WTC11 (cell line): ENCODE measurements at regions not wholly inside any gene's neighbourhood (a gene's known extent, or its start where the extent isn't known, plus 50 kb on each side); places are given as distances from the start of the nearest gene placed in this dataset.

Experiments used
- ATAC-seq: fragments of 200-7000 bp; cut with Tn5 transposase; 2 replicates; pipeline ENCODE4 v1.10.0; 2021; ENCODE audit warnings: mild to moderate bottlenecking, moderate library complexity
- CTCF ChIA-PET: fragments of 300-600 bp; sonication (Branson Sonifier 250); formaldehyde crosslinking; loops from one replicate; lab custom pipeline; 2021; ENCODE audit warnings: antibody characterized with exemption; lab: Charles Lee
- POLR2A ChIA-PET: fragments of 350-600 bp; sonication (Branson Sonifier 250); formaldehyde crosslinking; loops from one replicate; lab custom pipeline; 2021; ENCODE audit warnings: antibody characterized with exemption; lab: Charles Lee
- DNase-seq: peaks from one replicate; pipeline ENCODE4 v3.0.0; 2021; ENCODE audit warnings: low spot score
- H3K27ac Mint-ChIP-seq: 2 replicates; pipeline ENCODE4 v1.8.0; 2021; ENCODE audit warnings: mixed read lengths
- H3K27me3 Mint-ChIP-seq: 2 replicates; pipeline ENCODE4 v1.8.0; 2021; ENCODE audit warnings: low read depth, mild to moderate bottlenecking, moderate library complexity, mixed read lengths
- H3K36me3 Mint-ChIP-seq: 2 replicates; pipeline ENCODE4 v1.8.0; 2021; ENCODE audit warnings: mixed read lengths
- H3K4me1 Mint-ChIP-seq: 2 replicates; pipeline ENCODE4 v1.8.0; 2022; ENCODE audit warnings: mixed read lengths
- H3K4me3 Mint-ChIP-seq: 2 replicates; pipeline ENCODE4 v1.8.0; 2021; ENCODE audit warnings: mild to moderate bottlenecking, moderate library complexity, mixed read lengths
- H3K9me3 Mint-ChIP-seq: 2 replicates; pipeline ENCODE4 v1.8.0; 2021; ENCODE audit warnings: mixed read lengths
- CREB1 ChIP-seq: sonication (generic); formaldehyde crosslinking; IDR thresholded peaks from 2 replicates; pipeline ENCODE4 v1.8.0; 2023; ENCODE audit warnings: mild to moderate bottlenecking, missing genetic modification reagents
- EMX1 ChIP-seq: fragments of 250-450 bp; sonication (Bioruptor Pico); IDR thresholded peaks from 2 replicates; pipeline ENCODE4 v1.8.0; 2021; ENCODE audit warnings: mild to moderate bottlenecking
- FOXP1 ChIP-seq: sonication (generic); formaldehyde crosslinking; IDR thresholded peaks from 2 replicates; pipeline ENCODE4 v1.8.0; 2022; ENCODE audit warnings: missing genetic modification reagents, mild to moderate bottlenecking, moderate library complexity, borderline replicate concordance
- GABPB1 ChIP-seq: sonication (generic); formaldehyde crosslinking; IDR thresholded peaks from 2 replicates; pipeline ENCODE4 v1.8.1; 2023; ENCODE audit warnings: mild to moderate bottlenecking, missing genetic modification reagents
- GTF2I ChIP-seq: fragments of 250-450 bp; sonication (Bioruptor Pico); conservative IDR thresholded peaks from 2 replicates; pipeline ENCODE4 v1.4.0; 2021; ENCODE audit warnings: mild to moderate bottlenecking
- RORB ChIP-seq: fragments of 250-450 bp; sonication (Bioruptor Pico); IDR thresholded peaks from 2 replicates; pipeline ENCODE4 v1.9.0; 2021; ENCODE audit warnings: mild to moderate bottlenecking
- TEAD1 ChIP-seq: sonication (generic); formaldehyde crosslinking; IDR thresholded peaks from 2 replicates; pipeline ENCODE4 v1.8.0; 2022; ENCODE audit warnings: mild to moderate bottlenecking, missing genetic modification reagents
- ZNF121 ChIP-seq: sonication (generic); formaldehyde crosslinking; IDR thresholded peaks from 2 replicates; pipeline ENCODE4 v1.8.0; 2023; ENCODE audit warnings: missing genetic modification reagents
- ZNF138 ChIP-seq: sonication (generic); formaldehyde crosslinking; conservative IDR thresholded peaks from 2 replicates; pipeline ENCODE4 v1.8.1; 2022; ENCODE audit warnings: mild to moderate bottlenecking, moderate library complexity, missing genetic modification reagents
- ZNF219 ChIP-seq: sonication (generic); formaldehyde crosslinking; IDR thresholded peaks from 2 replicates; pipeline ENCODE4 v1.8.0; 2023; ENCODE audit warnings: missing genetic modification reagents, mild to moderate bottlenecking, borderline replicate concordance
- ZNF396 ChIP-seq: fragments of 250-450 bp; sonication (Bioruptor Pico); IDR thresholded peaks from 2 replicates; pipeline ENCODE4 v1.8.0; 2021; ENCODE audit warnings: mild to moderate bottlenecking, moderate library complexity, borderline replicate concordance
- ZNF416 ChIP-seq: fragments of 250-450 bp; sonication (Bioruptor Pico); IDR thresholded peaks from 2 replicates; pipeline ENCODE4 v1.9.0; 2021; ENCODE audit warnings: mild to moderate bottlenecking, inconsistent platforms
- TF ChIP-seq, protein P1 (sequence below): sonication (generic); formaldehyde crosslinking; IDR thresholded peaks from 2 replicates; pipeline ENCODE4 v1.8.1; 2023; ENCODE audit warnings: mild to moderate bottlenecking, missing genetic modification reagents, borderline replicate concordance
- TF ChIP-seq, protein P2 (sequence below): sonication (generic); formaldehyde crosslinking; IDR thresholded peaks from 2 replicates; pipeline ENCODE4 v1.8.1; 2023; ENCODE audit warnings: mild to moderate bottlenecking, missing genetic modification reagents
- TF ChIP-seq, protein P3 (sequence below): sonication (generic); formaldehyde crosslinking; IDR thresholded peaks from 2 replicates; pipeline ENCODE4 v1.8.1; 2022; ENCODE audit warnings: missing genetic modification reagents, borderline replicate concordance
- TF ChIP-seq, protein P4 (sequence below): fragments of 250-450 bp; sonication (Bioruptor Pico); IDR thresholded peaks from 2 replicates; pipeline ENCODE4 v1.8.0; 2021; ENCODE audit warnings: mild to moderate bottlenecking
- TF ChIP-seq, protein P5 (sequence below): fragments of 250-450 bp; sonication (Bioruptor Pico); IDR thresholded peaks from 2 replicates; pipeline ENCODE4 v1.9.0; 2021; ENCODE audit warnings: mild to moderate bottlenecking, borderline replicate concordance
- TF ChIP-seq, protein P6 (sequence below): sonication (generic); formaldehyde crosslinking; IDR thresholded peaks from 2 replicates; pipeline ENCODE4 v1.8.0; 2022; ENCODE audit warnings: mild to moderate bottlenecking, missing genetic modification reagents

DNA sequence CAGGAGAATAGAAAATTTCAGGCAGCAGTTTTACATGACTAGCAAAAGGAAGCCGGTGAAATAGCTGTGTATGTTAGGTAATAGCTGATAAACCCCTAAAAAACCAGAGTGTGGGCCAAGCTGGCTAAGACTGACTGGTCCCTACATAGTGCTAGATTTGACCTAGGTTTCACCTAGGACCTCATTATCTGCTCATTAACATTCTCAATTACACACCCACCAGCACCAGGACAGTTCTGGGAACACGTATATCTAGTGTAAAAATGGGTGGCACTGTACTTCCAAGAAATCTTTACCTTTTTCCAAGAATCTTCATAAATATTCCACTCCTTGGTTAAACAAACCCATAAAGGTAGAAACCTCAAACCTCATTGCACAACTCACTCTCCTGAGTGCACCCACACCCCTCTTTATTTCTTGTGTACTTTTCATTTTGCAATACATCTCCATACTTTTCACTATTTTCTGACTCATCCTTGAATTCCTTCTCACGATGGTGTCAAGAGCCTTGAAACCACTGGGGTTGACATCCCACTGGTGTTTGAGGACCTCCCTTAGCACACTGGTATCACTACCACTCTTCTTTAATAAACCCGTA lies 262.7 kb upstream of the KCNJ16 start:
- Mint-ChIP-seq H3K4me3 (no peak overlapping the region), H3K9me3 (no peaks in the 10 kb centered on the region), H3K27me3 (no peaks in the 10 kb centered on the region), H3K27ac (no peak overlapping the region), H3K36me3 (no peaks in the 10 kb centered on the region), H3K4me1 (no peaks in the 10 kb centered on the region)
- no peak for DNase-seq
- POLR2A ChIA-PET, result no interaction called here
- no peak for ATAC-seq
- CTCF ChIA-PET, result no interaction called here
- TF ChIP-seq, protein P1, sequence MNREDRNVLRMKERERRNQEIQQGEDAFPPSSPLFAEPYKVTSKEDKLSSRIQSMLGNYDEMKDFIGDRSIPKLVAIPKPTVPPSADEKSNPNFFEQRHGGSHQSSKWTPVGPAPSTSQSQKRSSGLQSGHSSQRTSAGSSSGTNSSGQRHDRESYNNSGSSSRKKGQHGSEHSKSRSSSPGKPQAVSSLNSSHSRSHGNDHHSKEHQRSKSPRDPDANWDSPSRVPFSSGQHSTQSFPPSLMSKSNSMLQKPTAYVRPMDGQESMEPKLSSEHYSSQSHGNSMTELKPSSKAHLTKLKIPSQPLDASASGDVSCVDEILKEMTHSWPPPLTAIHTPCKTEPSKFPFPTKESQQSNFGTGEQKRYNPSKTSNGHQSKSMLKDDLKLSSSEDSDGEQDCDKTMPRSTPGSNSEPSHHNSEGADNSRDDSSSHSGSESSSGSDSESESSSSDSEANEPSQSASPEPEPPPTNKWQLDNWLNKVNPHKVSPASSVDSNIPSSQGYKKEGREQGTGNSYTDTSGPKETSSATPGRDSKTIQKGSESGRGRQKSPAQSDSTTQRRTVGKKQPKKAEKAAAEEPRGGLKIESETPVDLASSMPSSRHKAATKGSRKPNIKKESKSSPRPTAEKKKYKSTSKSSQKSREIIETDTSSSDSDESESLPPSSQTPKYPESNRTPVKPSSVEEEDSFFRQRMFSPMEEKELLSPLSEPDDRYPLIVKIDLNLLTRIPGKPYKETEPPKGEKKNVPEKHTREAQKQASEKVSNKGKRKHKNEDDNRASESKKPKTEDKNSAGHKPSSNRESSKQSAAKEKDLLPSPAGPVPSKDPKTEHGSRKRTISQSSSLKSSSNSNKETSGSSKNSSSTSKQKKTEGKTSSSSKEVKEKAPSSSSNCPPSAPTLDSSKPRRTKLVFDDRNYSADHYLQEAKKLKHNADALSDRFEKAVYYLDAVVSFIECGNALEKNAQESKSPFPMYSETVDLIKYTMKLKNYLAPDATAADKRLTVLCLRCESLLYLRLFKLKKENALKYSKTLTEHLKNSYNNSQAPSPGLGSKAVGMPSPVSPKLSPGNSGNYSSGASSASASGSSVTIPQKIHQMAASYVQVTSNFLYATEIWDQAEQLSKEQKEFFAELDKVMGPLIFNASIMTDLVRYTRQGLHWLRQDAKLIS (CRISPR knock-in tag), result no peak
- TF ChIP-seq GTF2I (no peak), ZNF219 (CRISPR knock-in tag) (no peak), TEAD1 (no peak), ZNF121 (CRISPR knock-in tag) (no peak), FOXP1 (CRISPR knock-in tag) (no peak), CREB1 (no peak), ZNF416 (no peak), EMX1 (no peak), GABPB1 (CRISPR knock-in tag) (no peak), ZNF138 (CRISPR knock-in tag) (no peak), ZNF396 (CRISPR knock-in tag) (no peak), RORB (CRISPR knock-in tag) (no peak)
- TF ChIP-seq, protein P2, sequence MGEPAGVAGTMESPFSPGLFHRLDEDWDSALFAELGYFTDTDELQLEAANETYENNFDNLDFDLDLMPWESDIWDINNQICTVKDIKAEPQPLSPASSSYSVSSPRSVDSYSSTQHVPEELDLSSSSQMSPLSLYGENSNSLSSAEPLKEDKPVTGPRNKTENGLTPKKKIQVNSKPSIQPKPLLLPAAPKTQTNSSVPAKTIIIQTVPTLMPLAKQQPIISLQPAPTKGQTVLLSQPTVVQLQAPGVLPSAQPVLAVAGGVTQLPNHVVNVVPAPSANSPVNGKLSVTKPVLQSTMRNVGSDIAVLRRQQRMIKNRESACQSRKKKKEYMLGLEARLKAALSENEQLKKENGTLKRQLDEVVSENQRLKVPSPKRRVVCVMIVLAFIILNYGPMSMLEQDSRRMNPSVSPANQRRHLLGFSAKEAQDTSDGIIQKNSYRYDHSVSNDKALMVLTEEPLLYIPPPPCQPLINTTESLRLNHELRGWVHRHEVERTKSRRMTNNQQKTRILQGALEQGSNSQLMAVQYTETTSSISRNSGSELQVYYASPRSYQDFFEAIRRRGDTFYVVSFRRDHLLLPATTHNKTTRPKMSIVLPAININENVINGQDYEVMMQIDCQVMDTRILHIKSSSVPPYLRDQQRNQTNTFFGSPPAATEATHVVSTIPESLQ, result no peak
- TF ChIP-seq, protein P3, sequence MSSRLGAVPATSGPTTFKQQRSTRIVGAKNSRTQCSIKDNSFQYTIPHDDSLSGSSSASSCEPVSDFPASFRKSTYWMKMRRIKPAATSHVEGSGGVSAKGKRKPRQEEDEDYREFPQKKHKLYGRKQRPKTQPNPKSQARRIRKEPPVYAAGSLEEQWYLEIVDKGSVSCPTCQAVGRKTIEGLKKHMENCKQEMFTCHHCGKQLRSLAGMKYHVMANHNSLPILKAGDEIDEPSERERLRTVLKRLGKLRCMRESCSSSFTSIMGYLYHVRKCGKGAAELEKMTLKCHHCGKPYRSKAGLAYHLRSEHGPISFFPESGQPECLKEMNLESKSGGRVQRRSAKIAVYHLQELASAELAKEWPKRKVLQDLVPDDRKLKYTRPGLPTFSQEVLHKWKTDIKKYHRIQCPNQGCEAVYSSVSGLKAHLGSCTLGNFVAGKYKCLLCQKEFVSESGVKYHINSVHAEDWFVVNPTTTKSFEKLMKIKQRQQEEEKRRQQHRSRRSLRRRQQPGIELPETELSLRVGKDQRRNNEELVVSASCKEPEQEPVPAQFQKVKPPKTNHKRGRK (CRISPR knock-in tag), result no peak
- TF ChIP-seq, protein P4, sequence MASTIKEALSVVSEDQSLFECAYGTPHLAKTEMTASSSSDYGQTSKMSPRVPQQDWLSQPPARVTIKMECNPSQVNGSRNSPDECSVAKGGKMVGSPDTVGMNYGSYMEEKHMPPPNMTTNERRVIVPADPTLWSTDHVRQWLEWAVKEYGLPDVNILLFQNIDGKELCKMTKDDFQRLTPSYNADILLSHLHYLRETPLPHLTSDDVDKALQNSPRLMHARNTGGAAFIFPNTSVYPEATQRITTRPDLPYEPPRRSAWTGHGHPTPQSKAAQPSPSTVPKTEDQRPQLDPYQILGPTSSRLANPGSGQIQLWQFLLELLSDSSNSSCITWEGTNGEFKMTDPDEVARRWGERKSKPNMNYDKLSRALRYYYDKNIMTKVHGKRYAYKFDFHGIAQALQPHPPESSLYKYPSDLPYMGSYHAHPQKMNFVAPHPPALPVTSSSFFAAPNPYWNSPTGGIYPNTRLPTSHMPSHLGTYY, result no peak
- TF ChIP-seq, protein P5, sequence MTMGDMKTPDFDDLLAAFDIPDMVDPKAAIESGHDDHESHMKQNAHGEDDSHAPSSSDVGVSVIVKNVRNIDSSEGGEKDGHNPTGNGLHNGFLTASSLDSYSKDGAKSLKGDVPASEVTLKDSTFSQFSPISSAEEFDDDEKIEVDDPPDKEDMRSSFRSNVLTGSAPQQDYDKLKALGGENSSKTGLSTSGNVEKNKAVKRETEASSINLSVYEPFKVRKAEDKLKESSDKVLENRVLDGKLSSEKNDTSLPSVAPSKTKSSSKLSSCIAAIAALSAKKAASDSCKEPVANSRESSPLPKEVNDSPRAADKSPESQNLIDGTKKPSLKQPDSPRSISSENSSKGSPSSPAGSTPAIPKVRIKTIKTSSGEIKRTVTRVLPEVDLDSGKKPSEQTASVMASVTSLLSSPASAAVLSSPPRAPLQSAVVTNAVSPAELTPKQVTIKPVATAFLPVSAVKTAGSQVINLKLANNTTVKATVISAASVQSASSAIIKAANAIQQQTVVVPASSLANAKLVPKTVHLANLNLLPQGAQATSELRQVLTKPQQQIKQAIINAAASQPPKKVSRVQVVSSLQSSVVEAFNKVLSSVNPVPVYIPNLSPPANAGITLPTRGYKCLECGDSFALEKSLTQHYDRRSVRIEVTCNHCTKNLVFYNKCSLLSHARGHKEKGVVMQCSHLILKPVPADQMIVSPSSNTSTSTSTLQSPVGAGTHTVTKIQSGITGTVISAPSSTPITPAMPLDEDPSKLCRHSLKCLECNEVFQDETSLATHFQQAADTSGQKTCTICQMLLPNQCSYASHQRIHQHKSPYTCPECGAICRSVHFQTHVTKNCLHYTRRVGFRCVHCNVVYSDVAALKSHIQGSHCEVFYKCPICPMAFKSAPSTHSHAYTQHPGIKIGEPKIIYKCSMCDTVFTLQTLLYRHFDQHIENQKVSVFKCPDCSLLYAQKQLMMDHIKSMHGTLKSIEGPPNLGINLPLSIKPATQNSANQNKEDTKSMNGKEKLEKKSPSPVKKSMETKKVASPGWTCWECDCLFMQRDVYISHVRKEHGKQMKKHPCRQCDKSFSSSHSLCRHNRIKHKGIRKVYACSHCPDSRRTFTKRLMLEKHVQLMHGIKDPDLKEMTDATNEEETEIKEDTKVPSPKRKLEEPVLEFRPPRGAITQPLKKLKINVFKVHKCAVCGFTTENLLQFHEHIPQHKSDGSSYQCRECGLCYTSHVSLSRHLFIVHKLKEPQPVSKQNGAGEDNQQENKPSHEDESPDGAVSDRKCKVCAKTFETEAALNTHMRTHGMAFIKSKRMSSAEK (CRISPR knock-in tag), result no peak
- TF ChIP-seq, protein P6, sequence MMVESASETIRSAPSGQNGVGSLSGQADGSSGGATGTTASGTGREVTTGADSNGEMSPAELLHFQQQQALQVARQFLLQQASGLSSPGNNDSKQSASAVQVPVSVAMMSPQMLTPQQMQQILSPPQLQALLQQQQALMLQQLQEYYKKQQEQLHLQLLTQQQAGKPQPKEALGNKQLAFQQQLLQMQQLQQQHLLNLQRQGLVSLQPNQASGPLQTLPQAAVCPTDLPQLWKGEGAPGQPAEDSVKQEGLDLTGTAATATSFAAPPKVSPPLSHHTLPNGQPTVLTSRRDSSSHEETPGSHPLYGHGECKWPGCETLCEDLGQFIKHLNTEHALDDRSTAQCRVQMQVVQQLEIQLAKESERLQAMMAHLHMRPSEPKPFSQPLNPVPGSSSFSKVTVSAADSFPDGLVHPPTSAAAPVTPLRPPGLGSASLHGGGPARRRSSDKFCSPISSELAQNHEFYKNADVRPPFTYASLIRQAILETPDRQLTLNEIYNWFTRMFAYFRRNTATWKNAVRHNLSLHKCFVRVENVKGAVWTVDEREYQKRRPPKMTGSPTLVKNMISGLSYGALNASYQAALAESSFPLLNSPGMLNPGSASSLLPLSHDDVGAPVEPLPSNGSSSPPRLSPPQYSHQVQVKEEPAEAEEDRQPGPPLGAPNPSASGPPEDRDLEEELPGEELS (CRISPR knock-in tag), result no peak
